Osteoblast (primary cell): ENCODE measurements at regions not wholly inside any gene's neighbourhood (a gene's known extent, or its start where the extent isn't known, plus 50 kb on each side); places are given as distances from the start of the nearest gene placed in this dataset.

Source experiments
- DNase-seq: peaks from one replicate; pipeline ENCODE4 v3.0.0; 2011; ENCODE audit warnings: low spot score, mixed read lengths; ENCODE audit not compliant: insufficient read length; ENCODE audit errors: missing footprints
- H2AFZ ChIP-seq: 2 replicates; pipeline ENCODE4 v1.6.0; 2011; ENCODE audit warnings: mild to moderate bottlenecking, low read length
- H3K27ac ChIP-seq: 2 replicates; pipeline ENCODE4 v1.5.1; 2011; ENCODE audit warnings: mild to moderate bottlenecking, low read depth, low read length, moderate library complexity
- H3K27me3 ChIP-seq: 2 replicates; pipeline ENCODE4 v1.6.0; 2012; ENCODE audit warnings: mild to moderate bottlenecking, control low read depth, inconsistent platforms, low read length, moderate library complexity; ENCODE audit not compliant: insufficient read depth
- H3K36me3 ChIP-seq: 2 replicates; pipeline ENCODE4 v1.5.1; 2011; ENCODE audit warnings: mild to moderate bottlenecking, low read length, control low read depth, moderate library complexity; ENCODE audit not compliant: insufficient read depth
- H3K4me1 ChIP-seq: 2 replicates; pipeline ENCODE4 v1.5.1; 2011; ENCODE audit warnings: mild to moderate bottlenecking, low read length, control low read depth, moderate library complexity; ENCODE audit not compliant: insufficient read depth
- H3K4me2 ChIP-seq: 2 replicates; pipeline ENCODE4 v1.6.0; 2011; ENCODE audit warnings: mild to moderate bottlenecking, low read length; ENCODE audit not compliant: insufficient read depth
- H3K4me3 ChIP-seq: fragments of 200-600 bp; sonication (generic); 3 replicates; pipeline ENCODE4 v1.5.1; 2012; ENCODE audit warnings: mild to moderate bottlenecking, low read length, inconsistent platforms; ENCODE audit not compliant: insufficient read depth
- H3K79me2 ChIP-seq: 2 replicates; pipeline ENCODE4 v1.6.0; 2012; ENCODE audit warnings: mild to moderate bottlenecking, low read length, control low read depth, inconsistent platforms; ENCODE audit not compliant: insufficient read depth
- H3K9me3 ChIP-seq: 2 replicates; pipeline ENCODE4 v1.5.1; 2011; ENCODE audit warnings: low read depth, low read length, control low read depth
- H4K20me1 ChIP-seq: 2 replicates; pipeline ENCODE4 v1.6.0; 2012; ENCODE audit warnings: mild to moderate bottlenecking, low read length, control low read depth; ENCODE audit not compliant: insufficient read depth
- TF ChIP-seq, protein P1 (sequence below): IDR thresholded peaks from 2 replicates; pipeline ENCODE4 v1.5.1; 2011; ENCODE audit warnings: mild to moderate bottlenecking, low read depth, low read length, moderate library complexity; ENCODE audit errors: extremely low read depth

DNA sequence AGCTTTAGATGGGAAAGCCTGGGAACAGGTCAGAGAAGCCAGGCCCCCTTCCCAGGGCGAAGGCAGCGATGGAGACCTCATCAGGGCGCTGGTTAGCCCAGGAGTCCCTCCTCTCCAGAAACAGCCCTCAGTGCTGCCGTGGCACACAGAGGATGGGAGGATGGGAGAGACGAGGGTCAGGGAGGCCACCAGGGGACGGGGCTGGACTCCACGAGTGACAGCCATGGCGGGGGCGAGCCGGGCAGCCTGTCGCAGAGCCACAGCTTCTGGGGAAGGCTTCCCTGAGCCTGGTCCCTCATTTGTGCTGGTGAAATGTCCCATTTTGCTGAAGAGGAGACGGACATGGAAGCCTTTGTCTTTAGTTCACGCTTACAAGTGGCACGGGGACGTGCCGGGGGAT is 1390.5 kb downstream of the TBC1D22A start:
- Histone ChIP-seq H4K20me1 (no peaks in the 10 kb centered on the region), H3K4me1 (no peaks in the 10 kb centered on the region), H3K27ac (no peak overlapping the region), H3K36me3 (no peaks in the 10 kb centered on the region), H3K79me2 (no peaks in the 10 kb centered on the region), H3K4me3 (no peak overlapping the region), H3K9me3 (no peaks in the 10 kb centered on the region), H2AFZ (no peak overlapping the region), H3K4me2 (no peak overlapping the region), H3K27me3 (no peaks in the 10 kb centered on the region)
- DNase-seq: no peak
- TF ChIP-seq, protein P1, sequence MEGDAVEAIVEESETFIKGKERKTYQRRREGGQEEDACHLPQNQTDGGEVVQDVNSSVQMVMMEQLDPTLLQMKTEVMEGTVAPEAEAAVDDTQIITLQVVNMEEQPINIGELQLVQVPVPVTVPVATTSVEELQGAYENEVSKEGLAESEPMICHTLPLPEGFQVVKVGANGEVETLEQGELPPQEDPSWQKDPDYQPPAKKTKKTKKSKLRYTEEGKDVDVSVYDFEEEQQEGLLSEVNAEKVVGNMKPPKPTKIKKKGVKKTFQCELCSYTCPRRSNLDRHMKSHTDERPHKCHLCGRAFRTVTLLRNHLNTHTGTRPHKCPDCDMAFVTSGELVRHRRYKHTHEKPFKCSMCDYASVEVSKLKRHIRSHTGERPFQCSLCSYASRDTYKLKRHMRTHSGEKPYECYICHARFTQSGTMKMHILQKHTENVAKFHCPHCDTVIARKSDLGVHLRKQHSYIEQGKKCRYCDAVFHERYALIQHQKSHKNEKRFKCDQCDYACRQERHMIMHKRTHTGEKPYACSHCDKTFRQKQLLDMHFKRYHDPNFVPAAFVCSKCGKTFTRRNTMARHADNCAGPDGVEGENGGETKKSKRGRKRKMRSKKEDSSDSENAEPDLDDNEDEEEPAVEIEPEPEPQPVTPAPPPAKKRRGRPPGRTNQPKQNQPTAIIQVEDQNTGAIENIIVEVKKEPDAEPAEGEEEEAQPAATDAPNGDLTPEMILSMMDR: no peak

DNA sequence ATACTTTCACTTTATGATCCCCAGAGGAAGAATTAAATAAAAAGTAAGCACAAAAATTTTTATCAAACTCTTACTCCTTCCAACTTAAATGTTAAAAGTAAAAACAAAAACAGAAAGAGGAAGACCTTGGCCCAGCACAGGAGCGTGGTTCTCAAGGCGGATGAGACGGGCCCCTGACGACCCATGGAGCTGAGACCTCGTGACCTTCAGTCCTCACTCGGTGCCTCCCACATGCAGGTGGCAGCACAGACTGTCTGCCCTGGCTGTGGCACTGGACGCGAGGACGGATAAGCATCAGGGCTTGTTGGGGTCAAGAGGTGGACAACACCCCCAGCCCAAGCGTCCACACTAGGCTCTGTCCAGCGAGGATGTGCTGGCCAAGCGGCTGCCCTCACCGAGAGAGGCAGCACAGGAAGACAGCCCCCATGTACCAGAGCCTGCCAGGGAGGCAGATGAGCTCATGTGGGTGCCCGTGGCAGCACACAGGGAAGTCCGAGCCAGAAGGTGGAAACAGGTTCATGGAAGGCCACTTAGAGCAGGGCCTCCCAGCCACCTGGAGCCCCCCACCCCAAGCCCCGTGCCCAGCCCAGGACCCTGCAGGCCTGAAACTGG is 1389.8 kb downstream of the TBC1D22A start:
- Histone ChIP-seq H3K36me3 (no peaks in the 10 kb centered on the region), H3K9me3 (no peaks in the 10 kb centered on the region), H3K4me3 (no peak overlapping the region), H3K27ac (no peak overlapping the region), H3K4me2 (no peak overlapping the region), H4K20me1 (no peaks in the 10 kb centered on the region), H3K4me1 (no peaks in the 10 kb centered on the region), H2AFZ (no peak overlapping the region), H3K27me3 (no peaks in the 10 kb centered on the region), H3K79me2 (no peaks in the 10 kb centered on the region)
- TF ChIP-seq, protein P1: no peak
- DNase-seq: no peak

DNA sequence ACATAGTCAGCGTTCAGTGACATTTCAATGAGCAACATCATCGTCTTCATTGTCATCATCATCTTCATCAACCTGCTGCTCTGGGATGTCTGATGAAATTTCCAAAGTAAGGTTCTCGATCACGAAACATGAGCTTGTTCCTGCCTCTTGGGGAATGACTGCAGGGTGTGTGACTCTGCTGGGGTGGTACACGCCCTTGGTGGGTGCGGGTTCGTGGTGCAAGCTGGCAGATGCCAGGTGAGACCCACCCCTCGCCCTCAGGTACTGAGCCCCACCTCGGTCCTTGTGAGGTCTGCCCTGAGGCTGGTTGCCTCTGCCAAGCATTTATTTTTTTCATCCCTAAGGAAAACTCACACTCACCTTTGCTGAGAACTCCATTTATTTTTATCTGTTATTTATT is 1389.2 kb downstream of the TBC1D22A start:
- Histone ChIP-seq H3K79me2 (no peaks in the 10 kb centered on the region), H3K9me3 (no peaks in the 10 kb centered on the region), H3K4me3 (no peak overlapping the region), H3K4me1 (no peaks in the 10 kb centered on the region), H3K4me2 (no peak overlapping the region), H3K27ac (no peak overlapping the region), H2AFZ (no peak overlapping the region), H3K27me3 (no peaks in the 10 kb centered on the region), H3K36me3 (no peaks in the 10 kb centered on the region), H4K20me1 (no peaks in the 10 kb centered on the region)
- DNase-seq: no peak
- TF ChIP-seq, protein P1: no peak

DNA sequence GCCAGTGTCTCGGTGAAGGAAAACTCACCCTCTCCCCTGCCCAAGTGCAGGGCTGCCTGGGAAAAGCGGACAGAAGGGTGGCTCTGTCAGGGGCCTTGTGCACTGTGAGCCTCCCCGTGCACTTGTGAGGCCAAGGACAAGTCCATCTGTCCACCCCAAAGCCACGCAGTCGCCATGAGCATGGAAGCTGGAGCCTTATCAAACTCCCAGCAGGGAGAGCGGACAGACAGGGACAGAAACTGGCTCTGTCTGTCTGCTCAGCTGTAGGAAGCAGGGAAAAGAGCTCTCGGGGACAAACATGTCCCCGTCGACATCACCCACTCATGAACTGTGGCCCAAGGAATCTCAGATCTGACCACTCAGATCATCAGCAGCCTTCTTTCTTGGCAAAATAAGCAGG is 1385.4 kb downstream of the TBC1D22A start:
- Histone ChIP-seq H3K4me1 (no peaks in the 10 kb centered on the region), H3K36me3 (no peaks in the 10 kb centered on the region), H3K27me3 (no peaks in the 10 kb centered on the region), H4K20me1 (no peaks in the 10 kb centered on the region), H3K27ac (no peak overlapping the region), H3K4me3 (no peak overlapping the region), H3K4me2 (no peak overlapping the region), H2AFZ (no peak overlapping the region), H3K79me2 (no peaks in the 10 kb centered on the region), H3K9me3 (no peaks in the 10 kb centered on the region)
- TF ChIP-seq, protein P1: no peak
- DNase-seq: no peak
